PC-3 (cell line): ENCODE measurements at regions not wholly inside any gene's neighbourhood (a gene's known extent, or its start where the extent isn't known, plus 50 kb on each side); places are given as distances from the start of the nearest gene placed in this dataset.

Source experiments
- ATAC-seq: fragments of 200-7000 bp; cut with Tn5 transposase; 2 replicates; pipeline ENCODE4 v1.9.1; 2020; ENCODE audit warnings: mild to moderate bottlenecking, moderate library complexity
- BruUV-seq: library from RNA; stranded (reverse); fragments of 400-500 nt; replicated peaks from 2 replicates; lab custom pipeline; 2021; lab: Mats Ljungman, UMichigan
- CTCF ChIA-PET: fragments of 300-600 bp; sonication (Branson Sonifier 250); formaldehyde crosslinking; loops from one replicate; lab custom pipeline; 2022; ENCODE audit warnings: antibody characterized with exemption; lab: Charles Lee
- POLR2A ChIA-PET: fragments of 300-600 bp; sonication (Branson Sonifier 250); formaldehyde crosslinking; loops from one replicate; lab custom pipeline; 2022; ENCODE audit warnings: antibody characterized with exemption; ENCODE audit not compliant: unreplicated experiment; lab: Charles Lee
- DNase-seq: peaks from one replicate; pipeline ENCODE4 v3.0.0-alpha.2; 2015
- H2AFZ ChIP-seq: fragments of 300-600 bp; sonication (generic); 2 replicates; pipeline ENCODE4 v1.6.0; 2016; ENCODE audit warnings: antibody characterized with exemption, low read length
- H3F3A ChIP-seq: fragments of 300-600 bp; sonication (generic); one replicate; pipeline ENCODE4 v1.6.0; 2017; ENCODE audit warnings: antibody characterized with exemption, low read length, control low read depth, mild to moderate bottlenecking; ENCODE audit not compliant: unreplicated experiment
- H3K27ac ChIP-seq: fragments of 300-600 bp; sonication (generic); 2 replicates; pipeline ENCODE4 v1.5.1; 2016; ENCODE audit warnings: mild to moderate bottlenecking, low read length
- H3K27me3 ChIP-seq: fragments of 300-600 bp; sonication (generic); 2 replicates; pipeline ENCODE4 v1.6.1; 2016; ENCODE audit warnings: low read length, mixed read lengths
- H3K36me3 ChIP-seq: fragments of 300-600 bp; sonication (generic); 2 replicates; pipeline ENCODE4 v1.6.1; 2016; ENCODE audit warnings: low read depth, mixed run types, low read length, mixed read lengths
- H3K4me1 ChIP-seq: fragments of 300-600 bp; sonication (generic); 2 replicates; pipeline ENCODE4 v1.5.1; 2016; ENCODE audit warnings: low read length; ENCODE audit not compliant: insufficient read depth
- H3K4me2 ChIP-seq: fragments of 300-600 bp; sonication (generic); 2 replicates; pipeline ENCODE4 v1.6.0; 2016; ENCODE audit warnings: low read length
- H3K4me3 ChIP-seq: fragments of 300-600 bp; sonication (generic); 2 replicates; pipeline ENCODE4 v1.5.1; 2016; ENCODE audit warnings: mild to moderate bottlenecking, low read length, mixed read lengths
- H3K79me2 ChIP-seq: fragments of 300-600 bp; sonication (generic); 2 replicates; pipeline ENCODE4 v1.6.1; 2017; ENCODE audit warnings: low read length, mixed read lengths
- H3K9ac ChIP-seq: fragments of 300-600 bp; sonication (generic); 2 replicates; pipeline ENCODE4 v1.6.0; 2016; ENCODE audit warnings: mild to moderate bottlenecking, low read length
- H3K9me2 ChIP-seq: fragments of 300-600 bp; sonication (generic); replicated peaks from 2 replicates; pipeline ENCODE4 v1.6.1; 2016; ENCODE audit warnings: mixed run types, low read length, mixed read lengths
- H3K9me3 ChIP-seq: fragments of 300-600 bp; sonication (generic); 2 replicates; pipeline ENCODE4 v1.6.1; 2016; ENCODE audit warnings: low read length, mixed read lengths
- H4K20me1 ChIP-seq: fragments of 300-600 bp; sonication (generic); 2 replicates; pipeline ENCODE4 v1.6.1; 2016; ENCODE audit warnings: low read length, mixed read lengths
- CTCF ChIP-seq: fragments of 300-600 bp; sonication (generic); conservative IDR thresholded peaks from 2 replicates; pipeline ENCODE4 v1.5.1; 2017; ENCODE audit warnings: antibody characterized with exemption, low read depth, mild to moderate bottlenecking, low read length
- EZH2 ChIP-seq: fragments of 300-600 bp; sonication (generic); IDR thresholded peaks from one replicate; pipeline ENCODE4 v1.6.1; 2017; ENCODE audit warnings: antibody characterized with exemption, mild to moderate bottlenecking, low read length; ENCODE audit not compliant: unreplicated experiment
- EZH2phosphoT487 ChIP-seq: fragments of 300-600 bp; sonication (generic); IDR thresholded peaks from 2 replicates; pipeline ENCODE4 v1.6.1; 2018; ENCODE audit warnings: mild to moderate bottlenecking, antibody characterized with exemption, low read length, borderline replicate concordance
- intact Hi-C: fragments of 100-400 bp; cut with micrococcal nuclease; formaldehyde crosslinking; loops from 2 replicates; pipeline ENCODE4 v1.9.0; 2023

- no peaks in the 10 kb centered on the region for H3F3A ChIP-seq
- no peaks in the 10 kb centered on the region for H3K9me3 ChIP-seq
- no peak overlapping the region for H3K27ac ChIP-seq
- no peak overlapping the region for H3K4me2 ChIP-seq
- no peaks in the 10 kb centered on the region for H3K79me2 ChIP-seq
- ATAC-seq (no peak), DNase-seq (no peak)
- BruUV-seq, result no TSS peak
- H2AFZ ChIP-seq, result no peak overlapping the region
- TF ChIP-seq EZH2 (no peak), CTCF (no peak), EZH2phosphoT487 (no peak)
- H3K9me2 ChIP-seq, result no peaks in the 10 kb centered on the region
- intact Hi-C loops, result no loop called here
- no peaks in the 10 kb centered on the region for H4K20me1 ChIP-seq
- no peak overlapping the region for H3K4me3 ChIP-seq
- ChIA-PET CTCF (no interaction called here), POLR2A (no interaction called here)
- no peaks in the 10 kb centered on the region for H3K27me3 ChIP-seq
- no peak overlapping the region for H3K9ac ChIP-seq
- H3K4me1 ChIP-seq, result peaks cover 6% of the 10 kb centered on the region; the same call in 1 of the 2 replicates
- no peaks in the 10 kb centered on the region for H3K36me3 ChIP-seq
Measured at GRCh38 chr6:84408028-84408427, 180.6 kb upstream of the CEP162 start.

- Histone ChIP-seq H3K27me3 (no peaks in the 10 kb centered on the region), H3F3A (no peaks in the 10 kb centered on the region), H3K9ac (no peak overlapping the region), H3K4me2 (no peak overlapping the region), H4K20me1 (no peaks in the 10 kb centered on the region), H3K9me3 (no peaks in the 10 kb centered on the region), H3K36me3 (no peaks in the 10 kb centered on the region), H3K4me1 (no peaks in the 10 kb centered on the region), H3K79me2 (no peaks in the 10 kb centered on the region), H3K9me2 (no peaks in the 10 kb centered on the region), H3K4me3 (no peak overlapping the region), H2AFZ (no peak overlapping the region), H3K27ac (no peak overlapping the region)
- ATAC-seq (no peak), DNase-seq (no peak)
- CTCF ChIA-PET, result no interaction called here
- POLR2A ChIA-PET, result no interaction called here
- TF ChIP-seq EZH2phosphoT487 (no peak), EZH2 (no peak), CTCF (no peak)
- no TSS peak for BruUV-seq
- intact Hi-C loops, result no loop called here
Measured at GRCh38 chr6:84403545-84403944, 176.1 kb upstream of the CEP162 start.

- H2AFZ ChIP-seq, result no peak overlapping the region
- no peak for DNase-seq
- no peaks in the 10 kb centered on the region for H4K20me1 ChIP-seq
- H3K36me3 ChIP-seq, result no peaks in the 10 kb centered on the region
- POLR2A ChIA-PET, result no interaction called here
- no peak overlapping the region for H3K9ac ChIP-seq
- no peaks in the 10 kb centered on the region for H3K9me3 ChIP-seq
- CTCF ChIA-PET, result no interaction called here
- no peaks in the 10 kb centered on the region for H3K27me3 ChIP-seq
- H3K4me3 ChIP-seq, result no peak overlapping the region
- ATAC-seq, result no peak
- no peaks in the 10 kb centered on the region for H3K4me1 ChIP-seq
- BruUV-seq, result no TSS peak
- no peaks in the 10 kb centered on the region for H3K9me2 ChIP-seq
- no peaks in the 10 kb centered on the region for H3K79me2 ChIP-seq
- no peak overlapping the region for H3K4me2 ChIP-seq
- no peak for TF ChIP-seq EZH2
- TF ChIP-seq EZH2phosphoT487, result no peak
- no peak for TF ChIP-seq CTCF
- no peaks in the 10 kb centered on the region for H3F3A ChIP-seq
- H3K27ac ChIP-seq, result no peak overlapping the region
- intact Hi-C loops, result no loop called here
Measured at GRCh38 chr6:84399003-84399402, 171.6 kb upstream of the CEP162 start.
